Breast epithelium (tissue), 4 donors: ENCODE measurements at regions not wholly inside any gene's neighbourhood (a gene's known extent, or its start where the extent isn't known, plus 50 kb on each side); places are given as distances from the start of the nearest gene placed in this dataset.
"Not testable (repeated sequence)": the region's sequence is repeated elsewhere in the genome, so short reads cannot be mapped to it uniquely, and the experiment has no call there.

ENCODE experiments used
- DNase-seq, 2 donors: peaks; one replicate each; pipeline ENCODE4 v3.0.0-alpha.2; 2019; ENCODE audit warnings: low spot score in 2 of 2
- H3K27ac ChIP-seq, 2 donors: fragments of 200-600 bp; sonication (generic) in 1 of 2; one replicate each; pipeline ENCODE4 v1.5.1; 2016 to 2019; ENCODE audit warnings: mild to moderate bottlenecking in 1 of 2
- H3K27me3 ChIP-seq, 2 donors: fragments of 200-600 bp; sonication (generic) in 1 of 2; one replicate each; pipeline versions ENCODE4 v1.5.1 to v1.6.0; 2017 to 2019; ENCODE audit warnings: control low read depth in 1 of 2, mild to moderate bottlenecking in 1 of 2
- H3K36me3 ChIP-seq: fragments of 200-600 bp; one replicate; pipeline ENCODE4 v1.5.1; 2019
- H3K4me1 ChIP-seq, 2 donors: fragments of 200-600 bp; sonication (generic); one replicate each; pipeline ENCODE4 v1.5.1; 2016 to 2019; ENCODE audit warnings: control low read depth in 1 of 2
- H3K4me3 ChIP-seq, 3 donors: fragments of 200-600 bp; sonication (generic); 1 replicate in 2 of 3; 2 replicates in 1 of 3; pipeline ENCODE4 v1.5.1; 2016 to 2019; ENCODE audit warnings: mild to moderate bottlenecking in 3 of 3, moderate library complexity in 2 of 3
- H3K9me3 ChIP-seq, 2 donors: fragments of 200-600 bp; sonication (generic) in 1 of 2; one replicate each; pipeline ENCODE4 v1.5.1; 2016 to 2019; ENCODE audit warnings: control low read depth in 1 of 2
- POLR2A ChIP-seq: fragments of 450-650 bp; IDR thresholded peaks from one replicate; pipeline ENCODE4 v1.6.1; 2016; ENCODE audit warnings: antibody characterized with exemption, mild to moderate bottlenecking, moderate library complexity
- POLR2AphosphoS5 ChIP-seq, 3 donors: sonication (generic); formaldehyde crosslinking; IDR thresholded peaks; one replicate each; pipeline ENCODE4 v1.6.1; 2017; ENCODE audit warnings: antibody characterized with exemption in 3 of 3
- intact Hi-C: fragments of 100-400 bp; cut with DNase I; formaldehyde crosslinking; loops from one replicate; pipeline ENCODE4 v1.15.1; 2023; ENCODE audit warnings: low total_unique reads
- TF ChIP-seq, protein P1 (sequence below), 3 donors: fragments of 450-650 bp; IDR thresholded peaks; one replicate each; pipeline ENCODE4 v1.5.1; 2016 to 2017; ENCODE audit warnings: antibody characterized with exemption in 3 of 3, mild to moderate bottlenecking in 3 of 3, moderate library complexity in 3 of 3

DNA sequence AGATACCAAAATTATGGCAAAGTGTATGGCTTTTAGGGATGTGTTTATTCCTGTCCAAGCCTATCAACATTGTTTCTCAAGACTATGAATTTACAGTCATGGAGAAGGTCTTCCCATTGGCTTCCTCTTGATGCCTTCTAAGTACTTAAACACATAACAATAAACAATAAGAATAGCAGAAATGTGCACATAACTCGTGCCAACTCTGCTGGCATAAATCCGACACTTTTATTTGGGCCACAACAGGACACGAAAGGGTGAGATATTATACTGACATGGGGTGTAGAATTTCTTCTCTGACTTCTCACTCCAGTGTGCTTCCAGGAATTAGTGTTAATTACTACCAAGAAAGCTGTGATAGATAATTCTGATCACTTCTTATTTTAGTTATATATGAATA lies 695.9 kb upstream of the SLC35B3 start:
- no peak for DNase-seq
- H3K4me1 ChIP-seq: no peaks in the 10 kb centered on the region
- no peaks in the 10 kb centered on the region for H3K36me3 ChIP-seq
- TF ChIP-seq POLR2AphosphoS5 (IDR thresholded peaks at IDR 0.05): no peak
- TF ChIP-seq POLR2A: no peak
- TF ChIP-seq, protein P1, sequence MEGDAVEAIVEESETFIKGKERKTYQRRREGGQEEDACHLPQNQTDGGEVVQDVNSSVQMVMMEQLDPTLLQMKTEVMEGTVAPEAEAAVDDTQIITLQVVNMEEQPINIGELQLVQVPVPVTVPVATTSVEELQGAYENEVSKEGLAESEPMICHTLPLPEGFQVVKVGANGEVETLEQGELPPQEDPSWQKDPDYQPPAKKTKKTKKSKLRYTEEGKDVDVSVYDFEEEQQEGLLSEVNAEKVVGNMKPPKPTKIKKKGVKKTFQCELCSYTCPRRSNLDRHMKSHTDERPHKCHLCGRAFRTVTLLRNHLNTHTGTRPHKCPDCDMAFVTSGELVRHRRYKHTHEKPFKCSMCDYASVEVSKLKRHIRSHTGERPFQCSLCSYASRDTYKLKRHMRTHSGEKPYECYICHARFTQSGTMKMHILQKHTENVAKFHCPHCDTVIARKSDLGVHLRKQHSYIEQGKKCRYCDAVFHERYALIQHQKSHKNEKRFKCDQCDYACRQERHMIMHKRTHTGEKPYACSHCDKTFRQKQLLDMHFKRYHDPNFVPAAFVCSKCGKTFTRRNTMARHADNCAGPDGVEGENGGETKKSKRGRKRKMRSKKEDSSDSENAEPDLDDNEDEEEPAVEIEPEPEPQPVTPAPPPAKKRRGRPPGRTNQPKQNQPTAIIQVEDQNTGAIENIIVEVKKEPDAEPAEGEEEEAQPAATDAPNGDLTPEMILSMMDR (IDR thresholded peaks at IDR 0.05): no peak
- H3K27ac ChIP-seq: no peak overlapping the region
- no peak overlapping the region for H3K4me3 ChIP-seq
- H3K9me3 ChIP-seq: no peaks in the 10 kb centered on the region
- intact Hi-C loops: no loop called here
- no peaks in the 10 kb centered on the region for H3K27me3 ChIP-seq

DNA sequence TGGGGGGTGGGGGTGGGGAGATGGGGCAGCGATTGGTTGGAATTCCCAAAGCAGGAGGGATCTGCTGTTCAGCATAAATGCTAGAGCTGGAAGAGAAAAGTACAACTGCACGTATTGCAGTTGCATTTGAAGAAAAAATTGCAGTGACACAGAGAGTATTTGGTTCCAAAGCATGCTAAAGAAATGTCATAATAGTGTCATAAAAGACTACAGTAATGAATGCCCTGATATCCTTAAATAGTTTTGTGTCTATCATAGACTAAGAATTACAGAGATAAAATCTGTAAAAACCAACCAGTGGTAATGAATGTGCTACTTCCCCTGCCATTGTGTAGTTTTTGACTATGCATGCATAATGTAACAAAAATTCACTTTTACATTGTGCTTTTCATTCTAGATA lies 693.6 kb upstream of the SLC35B3 start:
- no peaks in the 10 kb centered on the region for H3K4me1 ChIP-seq
- no peak for DNase-seq
- intact Hi-C loops: no loop called here
- no peaks in the 10 kb centered on the region for H3K27me3 ChIP-seq
- no peaks in the 10 kb centered on the region for H3K36me3 ChIP-seq
- TF ChIP-seq POLR2A: no peak
- TF ChIP-seq, protein P1 (IDR thresholded peaks at IDR 0.05): no peak
- no peak for TF ChIP-seq POLR2AphosphoS5 (IDR thresholded peaks at IDR 0.05)
- no peak overlapping the region for H3K27ac ChIP-seq
- H3K9me3 ChIP-seq: no peaks in the 10 kb centered on the region
- H3K4me3 ChIP-seq: no peak overlapping the region

DNA sequence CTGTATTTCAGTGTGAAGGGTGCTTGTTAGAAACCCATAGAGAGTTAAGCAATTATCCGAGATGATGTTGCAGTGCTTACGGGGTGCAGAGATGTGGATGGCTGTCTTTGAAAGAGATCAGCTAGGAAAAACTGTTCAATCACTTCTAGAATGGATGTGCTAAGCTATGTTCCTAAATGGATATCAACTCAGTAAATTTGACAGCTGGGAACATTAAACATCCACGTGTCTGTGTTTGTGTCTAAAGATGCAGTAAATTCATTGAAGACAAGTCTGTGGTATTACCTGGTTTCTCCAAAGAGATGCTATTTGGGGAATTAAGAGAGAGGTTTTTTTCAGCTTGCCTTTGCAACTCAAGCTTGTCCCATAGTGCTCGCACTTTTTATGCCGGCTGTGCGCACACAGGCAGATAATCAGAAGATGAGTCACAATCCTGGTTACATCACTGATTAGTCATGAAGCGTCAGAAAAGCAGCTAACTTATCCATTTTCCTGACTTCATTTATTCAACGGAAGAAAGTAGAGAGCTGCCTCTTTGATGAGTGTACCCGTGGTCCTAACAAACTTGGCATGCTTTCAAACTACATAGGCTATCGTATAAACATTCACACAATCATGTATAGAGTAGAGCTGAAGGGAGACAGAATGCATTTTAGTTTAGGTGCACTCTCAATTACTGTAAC lies 691.7 kb upstream of the SLC35B3 start:
- H3K27me3 ChIP-seq: no peaks in the 10 kb centered on the region
- no peak for DNase-seq
- H3K9me3 ChIP-seq: no peaks in the 10 kb centered on the region
- H3K27ac ChIP-seq: no peak overlapping the region
- intact Hi-C loops: no loop called here
- H3K4me1 ChIP-seq: no peaks in the 10 kb centered on the region
- no peak overlapping the region for H3K4me3 ChIP-seq
- no peaks in the 10 kb centered on the region for H3K36me3 ChIP-seq
- no peak for TF ChIP-seq POLR2A
- TF ChIP-seq, protein P1 (IDR thresholded peaks at IDR 0.05): no peak
- TF ChIP-seq POLR2AphosphoS5 (IDR thresholded peaks at IDR 0.05): no peak

DNA sequence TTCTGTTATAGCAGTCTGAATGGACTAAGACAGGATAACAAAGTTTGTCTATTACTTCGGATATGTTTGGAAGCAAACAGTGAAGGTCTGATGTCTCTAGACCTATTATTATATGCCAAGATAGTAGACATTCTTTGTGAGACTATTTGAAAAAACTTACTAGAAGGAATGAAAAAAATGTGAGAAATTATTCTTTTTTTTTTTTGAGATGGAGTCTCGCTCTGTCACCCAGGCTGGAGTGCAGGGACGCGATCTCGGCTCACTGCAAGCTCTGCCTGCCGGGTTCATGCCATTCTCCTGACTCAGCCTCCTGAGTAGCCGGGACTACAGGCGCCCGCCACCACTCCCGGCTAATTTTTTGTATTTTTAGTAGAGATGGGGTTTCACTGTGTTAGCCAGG lies 690.7 kb upstream of the SLC35B3 start:
- H3K36me3 ChIP-seq, H3K9me3 ChIP-seq, H3K27ac ChIP-seq, H3K4me1 ChIP-seq, H3K4me3 ChIP-seq, intact Hi-C loops, H3K27me3 ChIP-seq, DNase-seq: not testable (repeated sequence)

DNA sequence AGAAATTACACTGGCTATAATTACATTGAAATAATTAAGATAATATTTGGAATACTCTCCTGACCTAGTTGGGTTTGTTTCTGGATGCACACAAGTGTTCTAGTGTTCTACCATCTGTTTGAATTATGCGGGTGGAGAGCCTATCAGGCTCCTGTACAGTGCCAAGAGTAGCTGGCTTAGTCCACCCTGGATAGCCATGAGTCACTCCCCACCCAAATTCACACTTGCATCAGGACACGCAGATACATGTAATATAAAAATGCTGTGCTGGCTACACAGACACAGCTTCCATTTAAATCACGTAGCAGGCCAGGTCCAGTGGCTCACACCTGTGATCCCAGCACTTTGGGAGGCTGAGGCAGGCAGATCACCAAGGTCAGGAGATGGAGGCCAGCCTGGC lies 686.2 kb upstream of the SLC35B3 start:
- Histone ChIP-seq H3K27ac (no peak overlapping the region), H3K9me3 (no peaks in the 10 kb centered on the region), H3K36me3 (no peaks in the 10 kb centered on the region), H3K4me1 (no peaks in the 10 kb centered on the region), H3K27me3 (no peaks in the 10 kb centered on the region), H3K4me3 (no peak overlapping the region)
- TF ChIP-seq POLR2A: no peak
- TF ChIP-seq, protein P1 (IDR thresholded peaks at IDR 0.05): no peak
- TF ChIP-seq POLR2AphosphoS5 (IDR thresholded peaks at IDR 0.05): no peak
- no peak for DNase-seq
- intact Hi-C loops: no loop called here

DNA sequence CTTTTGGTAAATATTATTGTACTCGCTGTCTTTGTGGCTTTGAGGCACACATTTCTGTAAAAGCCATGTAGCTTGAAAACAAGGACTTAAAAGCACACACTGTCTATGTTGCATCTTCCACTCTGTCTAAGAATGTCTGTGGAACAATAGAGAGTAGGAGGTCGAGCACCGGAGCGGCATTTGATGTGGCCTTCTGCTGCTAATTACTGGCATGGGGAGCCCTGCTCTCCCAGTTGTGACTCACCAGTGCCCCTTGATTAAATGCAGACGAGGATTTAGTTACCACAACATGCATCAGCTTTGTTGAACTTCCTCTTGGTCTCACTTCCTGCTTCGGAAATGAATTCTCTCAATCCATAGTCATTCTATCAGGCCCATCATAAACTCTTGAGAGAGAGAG lies 680.7 kb upstream of the SLC35B3 start:
- TF ChIP-seq, protein P1 (IDR thresholded peaks at IDR 0.05): no peak
- TF ChIP-seq POLR2AphosphoS5 (IDR thresholded peaks at IDR 0.05) (no peak), POLR2A (no peak)
- DNase-seq: no peak
- Histone ChIP-seq H3K36me3 (no peaks in the 10 kb centered on the region), H3K4me1 (no peaks in the 10 kb centered on the region), H3K27me3 (no peaks in the 10 kb centered on the region), H3K27ac (no peak overlapping the region), H3K9me3 (no peaks in the 10 kb centered on the region), H3K4me3 (no peak overlapping the region)
- intact Hi-C loops: no loop called here
